ENCODE measurements at regions not wholly inside any gene's neighbourhood (a gene's known extent, or its start where the extent isn't known, plus 50 kb on each side); places are given as distances from the start of the nearest gene placed in this dataset.
A peak's percentile ranks its signal among the peaks of the same experiment; 100 is the strongest.
"Not testable (repeated sequence)": the region's sequence is repeated elsewhere in the genome, so short reads cannot be mapped to it uniquely, and the experiment has no call there.

- not testable (repeated sequence) for DNase-seq (ENCODE audit: low read depth); H3K4me3 ChIP-seq (replicated peaks; ENCODE audit: low read depth, low read length)
Measured at GRCh38 chr4:131883181-131883580, 1265.9 kb upstream of the PCDH10 start.

GRCh38 chr4:131925662-131926061 is 1223.4 kb upstream of the PCDH10 start:
- H3K4me3 ChIP-seq (replicated peaks; ENCODE audit: low read depth, low read length); DNase-seq (ENCODE audit: low read depth): not testable (repeated sequence)

- H3K4me3 ChIP-seq (replicated peaks; ENCODE audit: low read depth, low read length): not testable (repeated sequence)
- DNase-seq (ENCODE audit: low read depth): peak; percentile 29
Measured at GRCh38 chr4:131967646-131968045, 1181.4 kb upstream of the PCDH10 start.

GRCh38 chr4:131974730-131975129 is 1174.4 kb upstream of the PCDH10 start:
- peak; percentile 14 for DNase-seq (ENCODE audit: low read depth)
- peak overlapping the region; percentile 57 for H3K4me3 ChIP-seq (replicated peaks; ENCODE audit: low read depth, low read length)
- no peak for TF ChIP-seq CTCF (IDR thresholded peaks at IDR 0.05; ENCODE audit: low read length, missing control alignments)

GRCh38 chr4:131975276-131976132 is 1173.6 kb upstream of the PCDH10 start:
- DNase-seq (ENCODE audit: low read depth): peak; percentile 45
- H3K4me3 ChIP-seq (replicated peaks; ENCODE audit: low read depth, low read length): peak overlapping the region; percentile 57

GRCh38 chr4:131976133-131977002 is 1172.7 kb upstream of the PCDH10 start:
- peak; percentile 10 for DNase-seq (ENCODE audit: low read depth)
- H3K4me3 ChIP-seq (replicated peaks; ENCODE audit: low read depth, low read length): peak overlapping the region; percentile 57

GRCh38 chr4:131978120-131978519 is 1171.0 kb upstream of the PCDH10 start:
- DNase-seq (ENCODE audit: low read depth): no peak
- H3K4me3 ChIP-seq (replicated peaks; ENCODE audit: low read depth, low read length): no peak overlapping the region
- no peak for TF ChIP-seq CTCF (IDR thresholded peaks at IDR 0.05; ENCODE audit: low read length, missing control alignments)

GRCh38 chr4:131989576-131989975 is 1159.5 kb upstream of the PCDH10 start:
- TF ChIP-seq CTCF (IDR thresholded peaks at IDR 0.05; ENCODE audit: low read length, missing control alignments): no peak
- H3K4me3 ChIP-seq (replicated peaks; ENCODE audit: low read depth, low read length): no peak overlapping the region
- no peak for DNase-seq (ENCODE audit: low read depth)

- DNase-seq (ENCODE audit: low read depth): peak; percentile 79
- H3K4me3 ChIP-seq (replicated peaks; ENCODE audit: low read depth, low read length): no peak overlapping the region
- no peak for TF ChIP-seq CTCF (IDR thresholded peaks at IDR 0.05; ENCODE audit: low read length, missing control alignments)
Measured at GRCh38 chr4:132001542-132001941, 1147.6 kb upstream of the PCDH10 start.
